Left ventricle myocardium inferior (tissue), 1 donor: ENCODE measurements at regions not wholly inside any gene's neighbourhood (a gene's known extent, or its start where the extent isn't known, plus 50 kb on each side); places are given as distances from the start of the nearest gene placed in this dataset.

ENCODE experiments used
- DNase-seq: peaks from one replicate; pipeline ENCODE4 v3.0.0-alpha.2; 2020
- H3K27ac ChIP-seq: fragments of 200-600 bp; replicated peaks from 2 replicates; pipeline ENCODE4 v1.8.0; 2021
- H3K27me3 ChIP-seq: fragments of 200-600 bp; 2 replicates; pipeline ENCODE4 v1.8.0; 2021; ENCODE audit warnings: low read depth
- H3K36me3 ChIP-seq: fragments of 200-600 bp; 2 replicates; pipeline ENCODE4 v1.8.0; 2021
- H3K4me1 ChIP-seq: fragments of 200-600 bp; 2 replicates; pipeline ENCODE4 v1.8.0; 2021
- H3K4me3 ChIP-seq: fragments of 200-600 bp; 2 replicates; pipeline ENCODE4 v1.8.0; 2021; ENCODE audit warnings: mild to moderate bottlenecking, moderate library complexity
- H3K9me3 ChIP-seq: fragments of 200-600 bp; replicated peaks from 2 replicates; pipeline ENCODE4 v1.8.0; 2021
- intact Hi-C: fragments of 100-400 bp; cut with micrococcal nuclease; formaldehyde crosslinking; loops from one replicate; pipeline ENCODE4 v1.11.0; 2022
- TF ChIP-seq, protein P1 (sequence below): fragments of 200-600 bp; IDR thresholded peaks from 2 replicates; pipeline ENCODE4 v1.8.0; 2021; ENCODE audit warnings: antibody characterized with exemption, mild to moderate bottlenecking, borderline replicate concordance
- donor health status: DM: no; HTN: yes; CAD: no; lungs with severe emphysema.

DNA sequence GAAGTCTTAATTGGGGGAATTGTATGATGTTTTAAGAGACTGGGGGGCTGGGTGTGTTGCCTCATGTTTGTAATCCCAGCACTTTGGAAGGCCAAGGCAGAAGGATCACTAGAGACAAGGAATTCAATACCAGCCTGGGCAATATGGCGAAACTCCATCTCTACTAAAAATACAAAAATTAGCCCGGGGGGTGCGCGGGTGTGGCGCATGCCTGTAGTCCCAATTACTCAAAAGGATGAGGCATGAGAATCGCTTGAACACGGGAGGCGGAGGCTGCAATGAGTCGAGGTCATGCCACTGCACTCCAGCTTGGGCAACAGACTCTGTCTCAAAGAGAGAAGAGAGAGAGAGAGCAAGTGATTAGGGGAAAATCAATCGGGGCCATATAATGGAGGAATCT, 600.5 kb downstream of the SLC16A7 start:
- Histone ChIP-seq H3K36me3 (no peaks in the 10 kb centered on the region), H3K27me3 (no peaks in the 10 kb centered on the region), H3K4me1 (no peaks in the 10 kb centered on the region), H3K4me3 (no peak overlapping the region), H3K27ac (no peak overlapping the region), H3K9me3 (no peaks in the 10 kb centered on the region)
- TF ChIP-seq, protein P1, sequence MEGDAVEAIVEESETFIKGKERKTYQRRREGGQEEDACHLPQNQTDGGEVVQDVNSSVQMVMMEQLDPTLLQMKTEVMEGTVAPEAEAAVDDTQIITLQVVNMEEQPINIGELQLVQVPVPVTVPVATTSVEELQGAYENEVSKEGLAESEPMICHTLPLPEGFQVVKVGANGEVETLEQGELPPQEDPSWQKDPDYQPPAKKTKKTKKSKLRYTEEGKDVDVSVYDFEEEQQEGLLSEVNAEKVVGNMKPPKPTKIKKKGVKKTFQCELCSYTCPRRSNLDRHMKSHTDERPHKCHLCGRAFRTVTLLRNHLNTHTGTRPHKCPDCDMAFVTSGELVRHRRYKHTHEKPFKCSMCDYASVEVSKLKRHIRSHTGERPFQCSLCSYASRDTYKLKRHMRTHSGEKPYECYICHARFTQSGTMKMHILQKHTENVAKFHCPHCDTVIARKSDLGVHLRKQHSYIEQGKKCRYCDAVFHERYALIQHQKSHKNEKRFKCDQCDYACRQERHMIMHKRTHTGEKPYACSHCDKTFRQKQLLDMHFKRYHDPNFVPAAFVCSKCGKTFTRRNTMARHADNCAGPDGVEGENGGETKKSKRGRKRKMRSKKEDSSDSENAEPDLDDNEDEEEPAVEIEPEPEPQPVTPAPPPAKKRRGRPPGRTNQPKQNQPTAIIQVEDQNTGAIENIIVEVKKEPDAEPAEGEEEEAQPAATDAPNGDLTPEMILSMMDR: no peak
- DNase-seq: no peak
- intact Hi-C loops: no loop called here

DNA sequence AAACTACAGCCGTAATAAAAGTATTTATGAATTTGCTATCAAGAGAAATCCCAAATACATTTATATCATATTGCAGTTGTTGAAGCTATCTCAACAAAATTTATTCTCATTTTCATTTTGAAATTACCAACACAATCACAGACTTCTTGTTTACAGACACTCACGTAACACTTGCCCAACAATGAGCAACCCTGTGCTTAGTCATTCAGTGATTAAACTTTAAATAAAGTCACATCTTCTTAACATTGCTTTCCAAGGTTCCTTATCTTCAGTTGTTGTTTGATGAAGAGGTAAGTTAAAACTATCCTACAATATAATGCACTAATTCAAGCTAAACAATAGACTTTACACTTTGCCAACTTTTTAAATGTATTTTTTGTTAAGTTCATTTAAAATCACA, 601.8 kb downstream of the SLC16A7 start:
- Histone ChIP-seq H3K4me3 (no peak overlapping the region), H3K9me3 (no peaks in the 10 kb centered on the region), H3K27ac (no peak overlapping the region), H3K27me3 (no peaks in the 10 kb centered on the region), H3K4me1 (no peaks in the 10 kb centered on the region), H3K36me3 (no peaks in the 10 kb centered on the region)
- TF ChIP-seq, protein P1: no peak
- intact Hi-C loops: no loop called here
- DNase-seq: no peak

DNA sequence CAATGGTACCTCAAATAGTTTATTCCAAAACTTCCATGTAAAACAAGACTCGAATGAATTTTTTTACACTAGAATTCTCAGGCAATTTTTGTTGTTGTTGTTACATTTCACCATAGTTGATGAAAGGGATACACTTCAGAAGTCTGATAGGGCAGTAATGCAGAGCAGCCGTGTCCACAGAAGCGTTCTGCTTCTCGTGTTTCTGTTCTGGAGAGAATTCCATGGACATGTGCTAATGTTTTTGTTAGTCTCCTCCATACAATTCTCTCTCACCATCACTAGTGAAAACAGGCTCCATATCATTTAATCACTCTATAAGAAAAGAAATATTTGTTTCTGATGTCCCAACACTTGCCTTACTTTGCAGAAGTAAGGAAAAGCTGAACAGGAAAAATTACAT, 606.1 kb downstream of the SLC16A7 start:
- Histone ChIP-seq H3K27me3 (no peaks in the 10 kb centered on the region), H3K27ac (no peak overlapping the region), H3K4me3 (no peak overlapping the region), H3K36me3 (no peaks in the 10 kb centered on the region), H3K9me3 (no peaks in the 10 kb centered on the region), H3K4me1 (no peaks in the 10 kb centered on the region)
- TF ChIP-seq, protein P1: no peak
- intact Hi-C loops: no loop called here
- no peak for DNase-seq

DNA sequence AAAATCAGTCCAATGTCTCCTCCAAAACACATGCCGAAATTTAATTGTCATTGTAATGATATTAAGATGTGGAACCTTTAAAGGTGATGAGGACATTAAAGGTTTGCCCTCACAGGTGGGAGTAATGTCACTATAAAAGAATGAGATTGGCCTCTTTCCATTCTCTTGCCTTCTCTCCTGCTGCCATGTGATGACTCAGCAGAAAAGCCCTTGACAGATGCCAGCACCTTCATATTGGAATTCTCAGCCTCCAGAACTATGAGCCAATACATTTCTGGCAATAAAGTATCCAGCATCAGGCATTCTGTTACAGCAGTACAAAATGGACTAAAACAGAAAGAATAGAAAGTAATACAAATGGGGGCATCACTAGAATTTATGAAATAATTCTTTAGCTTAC, 609.7 kb downstream of the SLC16A7 start:
- Histone ChIP-seq H3K36me3 (no peaks in the 10 kb centered on the region), H3K4me1 (no peaks in the 10 kb centered on the region)

DNA sequence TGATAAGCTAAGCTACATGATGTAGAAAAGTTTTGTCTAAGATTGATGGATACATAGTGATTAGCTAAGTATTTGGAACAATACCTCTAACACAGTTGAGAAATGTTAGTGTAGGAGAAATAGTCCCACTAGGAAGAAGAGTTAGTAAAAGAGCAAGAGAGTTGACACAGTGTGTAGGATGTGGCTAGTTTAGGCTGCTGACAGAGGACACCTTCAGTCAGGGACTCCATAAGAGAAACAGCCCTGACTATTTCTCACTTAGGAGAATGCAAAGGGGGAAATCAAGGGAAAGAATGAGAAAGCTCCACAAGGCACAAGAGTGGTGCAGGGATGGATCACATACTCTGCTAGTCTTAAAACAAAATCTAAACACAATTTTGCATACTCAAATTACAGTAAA, 613.7 kb downstream of the SLC16A7 start:
- intact Hi-C loops: no loop called here
- H3K9me3 ChIP-seq: peaks cover 8% of the 10 kb centered on the region
- no peaks in the 10 kb centered on the region for H3K36me3 ChIP-seq
- no peak overlapping the region for H3K27ac ChIP-seq
- TF ChIP-seq, protein P1: no peak
- no peak overlapping the region for H3K4me3 ChIP-seq
- no peaks in the 10 kb centered on the region for H3K27me3 ChIP-seq
- no peaks in the 10 kb centered on the region for H3K4me1 ChIP-seq
- DNase-seq: no peak

More for the DNA sequence above, 609.7 kb downstream of the SLC16A7 start:
- no peak overlapping the region for H3K27ac ChIP-seq
- TF ChIP-seq, protein P1: no peak
- no peak overlapping the region for H3K4me3 ChIP-seq
- H3K27me3 ChIP-seq: no peaks in the 10 kb centered on the region
- intact Hi-C loops: no loop called here
- H3K9me3 ChIP-seq: no peaks in the 10 kb centered on the region
- no peak for DNase-seq

DNA sequence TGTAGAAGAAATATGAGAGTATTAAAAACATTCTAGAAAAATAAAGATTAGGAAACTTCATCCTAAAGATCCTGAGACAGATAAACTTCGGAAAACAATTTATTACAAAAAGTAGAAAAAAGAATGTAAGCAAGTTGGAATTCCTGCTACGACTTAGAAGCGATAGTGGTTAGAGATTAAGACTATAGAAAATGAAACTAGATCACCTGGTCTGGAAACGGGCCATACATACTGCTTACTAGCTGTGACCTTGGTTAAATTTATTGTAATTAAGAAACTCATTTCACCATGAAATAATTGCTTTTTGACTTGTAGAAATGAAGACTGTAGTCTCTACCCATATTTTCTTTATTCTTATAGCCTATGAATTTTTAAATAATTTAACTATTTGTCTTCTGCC, 614.1 kb downstream of the SLC16A7 start:
- no peaks in the 10 kb centered on the region for H3K36me3 ChIP-seq
- H3K4me1 ChIP-seq: no peaks in the 10 kb centered on the region
- intact Hi-C loops: no loop called here
- no peak overlapping the region for H3K27ac ChIP-seq
- DNase-seq: no peak
- TF ChIP-seq, protein P1: no peak
- no peaks in the 10 kb centered on the region for H3K27me3 ChIP-seq
- H3K9me3 ChIP-seq: peaks cover 8% of the 10 kb centered on the region
- H3K4me3 ChIP-seq: no peak overlapping the region
